ENCODE measurements at regions not wholly inside any gene's neighbourhood (a gene's known extent, or its start where the extent isn't known, plus 50 kb on each side); places are given as distances from the start of the nearest gene placed in this dataset.

DNA sequence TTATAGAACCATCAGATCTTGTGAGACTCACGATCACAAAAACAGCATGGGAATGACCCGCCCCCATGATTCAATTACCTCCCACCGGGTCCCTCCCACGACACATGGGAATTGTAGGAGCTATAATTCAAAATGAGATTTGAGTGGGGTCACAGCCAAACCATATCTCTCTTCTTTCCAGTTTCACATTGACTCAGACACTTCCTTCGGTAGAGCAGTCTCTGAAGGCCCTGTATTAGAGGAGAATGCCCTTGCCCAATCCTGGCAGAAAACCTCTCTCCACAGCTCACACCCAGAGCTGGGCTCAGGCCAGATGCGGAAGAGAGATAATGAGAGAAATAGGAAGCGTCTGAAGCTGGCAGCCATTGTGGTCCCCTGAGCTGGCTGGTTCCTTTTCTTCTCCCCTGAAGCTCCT is 72.4 kb upstream of the CLDN10 start:
- no peak for TF ChIP-seq ZNF404 (tag by site-specific recombination; IDR thresholded peaks at IDR 0.05)
- no peak for TF ChIP-seq ZNF274 (IDR thresholded peaks at IDR 0.05; ENCODE audit: low read length)
- no peak for TF ChIP-seq ZNF274 (tag by site-specific recombination; IDR thresholded peaks at IDR 0.05; ENCODE audit: borderline replicate concordance)
- TF ChIP-seq YY2 (tag by site-specific recombination; IDR thresholded peaks at IDR 0.05) = no peak
- TF ChIP-seq, protein P1, sequence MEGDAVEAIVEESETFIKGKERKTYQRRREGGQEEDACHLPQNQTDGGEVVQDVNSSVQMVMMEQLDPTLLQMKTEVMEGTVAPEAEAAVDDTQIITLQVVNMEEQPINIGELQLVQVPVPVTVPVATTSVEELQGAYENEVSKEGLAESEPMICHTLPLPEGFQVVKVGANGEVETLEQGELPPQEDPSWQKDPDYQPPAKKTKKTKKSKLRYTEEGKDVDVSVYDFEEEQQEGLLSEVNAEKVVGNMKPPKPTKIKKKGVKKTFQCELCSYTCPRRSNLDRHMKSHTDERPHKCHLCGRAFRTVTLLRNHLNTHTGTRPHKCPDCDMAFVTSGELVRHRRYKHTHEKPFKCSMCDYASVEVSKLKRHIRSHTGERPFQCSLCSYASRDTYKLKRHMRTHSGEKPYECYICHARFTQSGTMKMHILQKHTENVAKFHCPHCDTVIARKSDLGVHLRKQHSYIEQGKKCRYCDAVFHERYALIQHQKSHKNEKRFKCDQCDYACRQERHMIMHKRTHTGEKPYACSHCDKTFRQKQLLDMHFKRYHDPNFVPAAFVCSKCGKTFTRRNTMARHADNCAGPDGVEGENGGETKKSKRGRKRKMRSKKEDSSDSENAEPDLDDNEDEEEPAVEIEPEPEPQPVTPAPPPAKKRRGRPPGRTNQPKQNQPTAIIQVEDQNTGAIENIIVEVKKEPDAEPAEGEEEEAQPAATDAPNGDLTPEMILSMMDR (tag by site-specific recombination; IDR thresholded peaks at IDR 0.05) = no peak
- TF ChIP-seq ZNF571 (tag by site-specific recombination; IDR thresholded peaks at IDR 0.05) = no peak
- TF ChIP-seq, protein P2, sequence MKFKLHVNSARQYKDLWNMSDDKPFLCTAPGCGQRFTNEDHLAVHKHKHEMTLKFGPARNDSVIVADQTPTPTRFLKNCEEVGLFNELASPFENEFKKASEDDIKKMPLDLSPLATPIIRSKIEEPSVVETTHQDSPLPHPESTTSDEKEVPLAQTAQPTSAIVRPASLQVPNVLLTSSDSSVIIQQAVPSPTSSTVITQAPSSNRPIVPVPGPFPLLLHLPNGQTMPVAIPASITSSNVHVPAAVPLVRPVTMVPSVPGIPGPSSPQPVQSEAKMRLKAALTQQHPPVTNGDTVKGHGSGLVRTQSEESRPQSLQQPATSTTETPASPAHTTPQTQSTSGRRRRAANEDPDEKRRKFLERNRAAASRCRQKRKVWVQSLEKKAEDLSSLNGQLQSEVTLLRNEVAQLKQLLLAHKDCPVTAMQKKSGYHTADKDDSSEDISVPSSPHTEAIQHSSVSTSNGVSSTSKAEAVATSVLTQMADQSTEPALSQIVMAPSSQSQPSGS (tag by site-specific recombination; IDR thresholded peaks at IDR 0.05; ENCODE audit: low read depth) = no peak
- TF ChIP-seq, protein P3, sequence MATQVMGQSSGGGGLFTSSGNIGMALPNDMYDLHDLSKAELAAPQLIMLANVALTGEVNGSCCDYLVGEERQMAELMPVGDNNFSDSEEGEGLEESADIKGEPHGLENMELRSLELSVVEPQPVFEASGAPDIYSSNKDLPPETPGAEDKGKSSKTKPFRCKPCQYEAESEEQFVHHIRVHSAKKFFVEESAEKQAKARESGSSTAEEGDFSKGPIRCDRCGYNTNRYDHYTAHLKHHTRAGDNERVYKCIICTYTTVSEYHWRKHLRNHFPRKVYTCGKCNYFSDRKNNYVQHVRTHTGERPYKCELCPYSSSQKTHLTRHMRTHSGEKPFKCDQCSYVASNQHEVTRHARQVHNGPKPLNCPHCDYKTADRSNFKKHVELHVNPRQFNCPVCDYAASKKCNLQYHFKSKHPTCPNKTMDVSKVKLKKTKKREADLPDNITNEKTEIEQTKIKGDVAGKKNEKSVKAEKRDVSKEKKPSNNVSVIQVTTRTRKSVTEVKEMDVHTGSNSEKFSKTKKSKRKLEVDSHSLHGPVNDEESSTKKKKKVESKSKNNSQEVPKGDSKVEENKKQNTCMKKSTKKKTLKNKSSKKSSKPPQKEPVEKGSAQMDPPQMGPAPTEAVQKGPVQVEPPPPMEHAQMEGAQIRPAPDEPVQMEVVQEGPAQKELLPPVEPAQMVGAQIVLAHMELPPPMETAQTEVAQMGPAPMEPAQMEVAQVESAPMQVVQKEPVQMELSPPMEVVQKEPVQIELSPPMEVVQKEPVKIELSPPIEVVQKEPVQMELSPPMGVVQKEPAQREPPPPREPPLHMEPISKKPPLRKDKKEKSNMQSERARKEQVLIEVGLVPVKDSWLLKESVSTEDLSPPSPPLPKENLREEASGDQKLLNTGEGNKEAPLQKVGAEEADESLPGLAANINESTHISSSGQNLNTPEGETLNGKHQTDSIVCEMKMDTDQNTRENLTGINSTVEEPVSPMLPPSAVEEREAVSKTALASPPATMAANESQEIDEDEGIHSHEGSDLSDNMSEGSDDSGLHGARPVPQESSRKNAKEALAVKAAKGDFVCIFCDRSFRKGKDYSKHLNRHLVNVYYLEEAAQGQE (tag by site-specific recombination; IDR thresholded peaks at IDR 0.05) = no peak
- no peak for TF ChIP-seq ZNF324 (tag by site-specific recombination; IDR thresholded peaks at IDR 0.05)
- TF ChIP-seq ZNF146 (tag by site-specific recombination; IDR thresholded peaks at IDR 0.05) = no peak
- TF ChIP-seq ZNF302 (tag by site-specific recombination; IDR thresholded peaks at IDR 0.05; ENCODE audit: low read depth) = no peak
- TF ChIP-seq ZBTB7A (tag by site-specific recombination; IDR thresholded peaks at IDR 0.05; ENCODE audit: low read depth) = no peak
- TF ChIP-seq ZNF549 (tag by site-specific recombination; IDR thresholded peaks at IDR 0.05) = no peak
- no peak for TF ChIP-seq ZNF202 (tag by site-specific recombination; IDR thresholded peaks at IDR 0.05; ENCODE audit: borderline replicate concordance)
- TF ChIP-seq MZF1 (tag by site-specific recombination; IDR thresholded peaks at IDR 0.05; ENCODE audit: borderline replicate concordance) = no peak
